Right ventricle myocardium superior (tissue), 1 donor: ENCODE measurements at regions not wholly inside any gene's neighbourhood (a gene's known extent, or its start where the extent isn't known, plus 50 kb on each side); places are given as distances from the start of the nearest gene placed in this dataset.

Experiments
- ATAC-seq: fragments of 200-7000 bp; cut with Tn5 transposase; one replicate; pipeline ENCODE4 v1.9.1; 2020; ENCODE audit warnings: mild to moderate bottlenecking; ENCODE audit not compliant: poor library complexity
- DNase-seq: peaks from one replicate; pipeline ENCODE4 v3.0.0-alpha.2; 2020
- intact Hi-C: fragments of 100-400 bp; cut with DNase I; formaldehyde crosslinking; loops from one replicate; pipeline ENCODE4 v1.11.2; 2022
- donor health status: DM: no; HTN: yes; CAD: no; lungs with severe emphysema.

DNA sequence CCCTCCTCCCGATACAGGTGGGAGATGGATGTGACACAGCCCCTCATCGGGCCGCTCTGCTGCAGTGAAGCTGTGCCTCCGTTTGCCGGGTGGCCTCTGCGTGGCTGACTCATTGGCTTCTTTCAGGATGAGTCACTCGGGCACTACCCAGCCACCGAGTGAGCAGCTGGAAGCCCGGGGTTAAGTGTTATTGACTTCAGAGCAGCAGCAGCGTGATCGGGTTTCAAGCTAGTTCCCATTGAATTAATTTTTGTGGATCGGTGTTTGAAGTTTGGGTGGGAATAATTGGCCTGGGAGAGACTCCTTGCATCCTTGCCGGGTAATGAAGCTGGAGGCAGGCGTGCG, 266.4 kb upstream of the IRX4 start:
- intact Hi-C loops, result no loop called here
- ATAC-seq (no peak), DNase-seq (no peak)

- ATAC-seq, result no peak
- no peak for DNase-seq
- intact Hi-C loops, result no loop called here
Measured at GRCh38 chr5:2148312-2149194, 265.8 kb upstream of the IRX4 start.

DNA sequence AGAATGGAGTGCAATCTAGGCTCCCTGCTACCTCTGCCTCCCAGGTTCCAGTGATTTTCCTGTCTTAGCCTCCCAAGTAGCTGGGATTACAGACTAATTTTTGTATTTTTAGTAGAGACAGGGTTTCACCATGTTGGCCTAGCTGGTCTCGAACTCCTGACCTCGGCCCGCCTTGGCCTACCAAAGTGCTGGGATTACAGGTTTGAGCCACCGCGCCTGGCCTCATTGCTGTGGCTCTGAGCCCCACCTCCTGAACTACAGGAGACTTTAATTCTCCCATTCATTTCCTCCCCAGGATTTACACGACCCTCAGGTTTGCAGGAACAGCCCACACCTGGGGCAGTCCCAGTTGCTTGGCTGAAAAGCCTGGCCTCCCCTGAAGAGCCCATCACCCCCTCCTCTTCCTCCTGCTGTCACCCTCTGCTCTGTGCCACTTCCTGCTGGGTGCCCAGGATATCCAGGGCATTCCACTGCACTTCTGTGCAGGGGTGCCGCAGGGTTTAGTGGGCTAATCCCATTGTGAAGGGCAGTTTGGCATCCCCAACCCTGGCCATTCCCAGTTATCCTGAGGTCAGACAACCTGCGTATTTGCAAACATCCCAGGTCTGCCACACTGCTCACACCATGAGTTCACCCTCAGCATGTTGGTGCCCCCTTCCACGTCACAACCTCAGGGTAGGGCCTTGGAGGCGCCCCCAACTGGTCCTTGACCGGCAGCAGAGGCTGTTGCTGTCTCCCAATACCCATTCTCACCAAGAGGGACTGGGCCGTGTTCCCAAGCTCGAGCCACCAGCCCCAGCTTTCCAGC, 265.0 kb upstream of the IRX4 start:
- DNase-seq (no peak), ATAC-seq (no peak)
- intact Hi-C loops, result no loop called here

- no peak for DNase-seq
- ATAC-seq, result no peak
- intact Hi-C loops, result no loop called here
Measured at GRCh38 chr5:2143646-2144353, 261.1 kb upstream of the IRX4 start.

DNA sequence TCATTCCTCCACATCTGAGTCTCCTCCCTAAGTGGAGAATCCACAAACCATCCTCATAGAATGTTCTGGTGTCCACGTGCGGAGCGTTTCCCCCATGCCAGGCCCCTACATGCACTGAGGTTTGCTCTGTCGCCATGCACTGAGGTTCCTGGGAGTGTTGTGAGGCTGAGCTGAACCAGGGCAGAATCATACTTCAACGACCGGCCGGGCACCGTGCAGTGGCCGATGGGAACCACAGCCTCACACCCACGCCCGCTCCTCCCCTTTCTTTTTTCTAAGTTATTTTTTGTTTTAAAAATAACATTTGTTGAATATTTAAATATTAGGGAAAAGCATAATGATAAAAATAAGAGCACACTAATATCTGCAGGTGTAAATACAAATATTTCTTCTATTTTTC, 260.4 kb upstream of the IRX4 start:
- ATAC-seq (no peak), DNase-seq (no peak)
- intact Hi-C loops, result no loop called here

- intact Hi-C loops, result no loop called here
Measured at GRCh38 chr5:2142456-2142954, 259.8 kb upstream of the IRX4 start.

DNA sequence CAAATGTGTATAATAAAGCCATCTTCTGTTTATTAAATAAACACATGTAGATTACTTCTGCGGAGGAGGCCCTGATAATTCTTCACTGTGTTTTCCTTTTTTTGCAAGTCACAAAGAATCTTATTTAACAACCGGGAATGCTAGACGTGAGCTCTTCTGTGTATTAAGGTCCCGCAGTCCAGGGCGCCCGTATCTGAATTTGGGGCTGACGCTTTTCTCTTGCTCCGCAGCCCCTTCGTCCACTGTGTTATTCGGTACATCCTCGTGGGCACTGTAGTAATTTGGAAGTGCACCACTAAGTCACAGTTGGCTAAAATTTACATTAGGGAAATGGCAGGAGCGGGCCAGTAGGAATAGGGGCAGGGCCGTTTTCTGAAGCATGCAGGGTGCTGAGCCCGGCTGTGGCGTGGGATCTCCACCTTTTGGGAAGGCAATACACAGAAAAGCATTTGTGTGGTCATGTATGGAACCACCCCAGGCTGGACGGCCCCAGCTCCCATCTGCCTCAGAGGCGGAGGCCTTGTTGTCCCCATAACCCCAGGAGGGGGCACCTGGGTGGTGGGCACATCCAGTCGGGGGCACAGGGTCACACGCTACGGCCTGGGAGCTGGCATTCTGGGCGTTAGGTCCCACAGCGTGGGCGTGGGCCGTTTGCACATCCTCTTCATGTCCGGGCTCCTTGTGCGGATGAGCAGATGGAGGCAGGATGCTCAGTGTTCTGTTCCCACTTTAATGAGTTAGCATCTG, 258.7 kb upstream of the IRX4 start:
- ATAC-seq (no peak), DNase-seq (no peak)
- intact Hi-C loops, result no loop called here

More at GRCh38 chr5:2142456-2142954, 259.8 kb upstream of the IRX4 start:
- DNase-seq, result no peak
- no peak for ATAC-seq

DNA sequence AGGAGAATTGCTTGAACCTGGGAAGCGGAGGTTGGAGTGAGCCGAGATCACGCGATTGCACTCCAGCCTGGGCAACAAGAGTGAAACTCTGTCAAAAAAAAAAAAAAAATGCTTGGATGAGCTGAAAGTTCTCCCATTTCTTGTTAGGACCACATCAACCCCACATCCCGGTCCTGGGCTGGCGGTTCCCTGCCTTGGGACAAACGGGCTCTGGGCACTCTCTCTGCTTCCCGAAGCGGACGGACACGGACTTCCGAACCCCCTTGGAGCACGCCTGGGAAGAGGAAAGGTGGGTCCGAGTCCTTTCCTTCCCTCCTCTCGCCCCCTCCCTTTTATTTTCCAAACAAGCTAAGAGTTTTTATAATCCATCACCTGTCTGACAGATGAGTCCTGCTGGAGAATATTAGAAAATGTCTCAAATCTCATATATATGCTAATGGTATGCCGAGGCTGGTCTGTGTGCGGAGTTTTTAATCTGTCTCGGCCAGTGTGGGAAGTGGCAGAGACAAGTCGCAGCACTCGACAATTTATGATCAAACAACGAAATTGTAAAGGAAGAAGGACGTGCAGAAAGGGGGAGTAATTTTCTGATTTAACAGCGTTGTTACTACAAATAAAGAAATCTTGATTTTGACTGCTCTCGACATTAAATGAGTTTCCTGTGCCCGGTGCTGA, 257.9 kb upstream of the IRX4 start:
- ATAC-seq, result no peak
- DNase-seq, result no peak
- intact Hi-C loops, result no loop called here

DNA sequence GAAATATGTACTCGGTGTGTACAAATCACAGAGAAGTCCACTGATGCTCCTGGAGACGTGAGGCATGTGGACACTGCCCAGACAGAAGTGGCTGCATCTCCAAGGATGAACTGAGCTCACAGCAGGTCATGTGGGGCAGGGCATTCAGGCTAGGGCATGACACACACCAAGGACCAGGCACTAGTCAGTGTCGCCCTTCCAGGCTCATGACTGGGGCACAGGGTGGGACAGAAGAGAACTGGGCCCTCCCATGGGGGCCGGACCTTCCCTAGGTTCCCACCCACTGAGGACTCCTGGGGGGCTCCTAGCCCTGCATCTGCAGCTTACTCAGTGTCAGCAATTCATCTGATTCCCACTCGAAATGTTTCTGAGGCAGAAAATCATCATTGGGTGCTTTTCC, 256.8 kb upstream of the IRX4 start:
- intact Hi-C loops, result no loop called here
- DNase-seq, result no peak
- no peak for ATAC-seq

DNA sequence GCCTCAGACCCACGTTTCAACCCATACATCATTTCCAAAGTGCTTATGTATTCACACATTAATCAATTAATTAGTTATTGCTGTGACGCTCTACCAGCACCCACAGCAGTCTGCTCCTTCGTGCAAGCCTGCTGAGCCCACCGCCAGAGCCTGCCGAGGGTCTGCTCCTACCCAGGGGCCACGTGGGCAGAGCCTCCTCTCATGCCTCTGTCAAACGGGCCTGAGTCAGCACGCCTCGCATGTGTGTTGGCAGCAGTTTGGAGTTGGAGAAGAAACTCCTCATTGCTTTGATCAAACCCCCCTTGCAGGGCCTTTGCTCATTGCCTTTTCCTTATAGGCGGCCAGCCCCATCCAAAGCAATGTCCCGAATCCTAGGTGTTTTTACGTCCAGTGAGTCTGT, 256.2 kb upstream of the IRX4 start:
- DNase-seq, result no peak
- intact Hi-C loops, result no loop called here
- ATAC-seq, result no peak

DNA sequence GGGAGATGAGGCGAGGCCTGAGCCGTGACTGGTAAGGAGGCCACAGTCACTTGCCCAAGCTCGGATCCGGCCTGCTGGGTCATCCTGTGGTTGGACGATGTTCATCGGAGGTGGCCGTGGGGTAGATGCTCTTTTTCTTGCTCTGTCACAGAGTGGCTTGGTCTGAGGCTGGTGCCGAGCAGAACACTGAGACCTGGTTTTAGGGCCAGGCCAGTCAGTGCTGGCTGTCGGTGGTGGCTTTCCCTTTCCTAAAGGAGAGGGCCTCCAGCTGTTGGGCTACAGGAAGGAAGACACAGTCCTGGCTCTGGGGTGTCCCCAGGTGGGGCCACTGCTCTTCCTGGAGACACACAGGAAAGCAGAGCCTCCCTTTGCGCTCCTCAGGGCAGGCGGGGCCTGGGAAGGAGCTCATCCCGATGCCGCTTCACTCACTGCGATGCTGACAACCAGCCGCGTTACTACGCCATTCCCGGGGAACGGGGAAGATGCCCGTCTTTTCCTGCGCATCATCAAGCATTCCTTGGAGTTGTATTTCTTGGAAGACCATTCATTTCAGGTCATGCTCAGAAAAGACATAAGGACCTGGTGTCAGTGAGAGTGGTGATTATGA, 254.8 kb upstream of the IRX4 start:
- intact Hi-C loops, result no loop called here
- no peak for ATAC-seq
- no peak for DNase-seq

- no peak for ATAC-seq
- intact Hi-C loops, result no loop called here
- DNase-seq, result no peak
Measured at GRCh38 chr5:2136728-2137333, 254.1 kb upstream of the IRX4 start.

DNA sequence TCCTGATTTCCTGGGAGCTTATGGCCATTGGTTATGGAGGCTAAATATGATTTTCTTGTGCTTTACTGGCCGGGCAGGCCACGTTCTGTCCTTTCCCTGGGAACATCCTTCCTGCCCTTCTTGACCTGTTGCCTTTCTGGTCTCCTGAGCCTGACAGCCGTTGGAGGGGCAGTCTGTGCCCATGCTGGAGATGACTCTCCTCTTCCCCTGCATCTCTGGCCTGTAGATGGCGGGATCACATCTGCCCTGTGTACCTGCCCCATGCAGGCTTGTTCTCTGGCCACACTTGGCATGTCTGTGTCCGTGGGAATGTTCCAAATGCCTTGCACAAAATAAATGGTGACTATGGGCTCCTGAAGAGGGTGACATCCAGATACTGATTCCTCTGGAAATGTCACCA, 253.1 kb upstream of the IRX4 start:
- ATAC-seq, result no peak
- no peak for DNase-seq
- intact Hi-C loops, result no loop called here

GRCh38 chr5:2135354-2135753, 252.6 kb upstream of the IRX4 start:
- no peak for ATAC-seq
- intact Hi-C loops, result no loop called here

GRCh38 chr5:2134543-2135292, 252.0 kb upstream of the IRX4 start:
- no peak for DNase-seq
- intact Hi-C loops, result no loop called here
- no peak for ATAC-seq

More at GRCh38 chr5:2135354-2135753, 252.6 kb upstream of the IRX4 start:
- DNase-seq, result no peak

- ATAC-seq (no peak), DNase-seq (no peak)
- intact Hi-C loops, result no loop called here
Measured at GRCh38 chr5:2133936-2134335, 251.2 kb upstream of the IRX4 start.

GRCh38 chr5:2133080-2133479, 250.4 kb upstream of the IRX4 start:
- no peak for ATAC-seq
- intact Hi-C loops, result no loop called here
- DNase-seq, result no peak
